Thoracic aorta (tissue), 2 donors: ENCODE measurements at regions not wholly inside any gene's neighbourhood (a gene's known extent, or its start where the extent isn't known, plus 50 kb on each side); places are given as distances from the start of the nearest gene placed in this dataset.
"Not testable (repeated sequence)": the region's sequence is repeated elsewhere in the genome, so short reads cannot be mapped to it uniquely, and the experiment has no call there.

Experiments
- ATAC-seq: fragments of 150-250 bp; one replicate; pipeline ENCODE4 v1.8.0; 2017; ENCODE audit warnings: low read depth; ENCODE audit not compliant: insufficient number of reproducible peaks, low FRiP score
- DNase-seq: peaks from one replicate; pipeline ENCODE4 v3.0.0-alpha.2; 2020; ENCODE audit warnings: low spot score
- H3K27ac ChIP-seq, 2 donors: fragments of 200-600 bp; sonication (generic); 1 replicate in 1 of 2; 2 replicates in 1 of 2; pipeline ENCODE4 v1.5.1; 2016; ENCODE audit warnings: mild to moderate bottlenecking in 2 of 2, moderate library complexity in 2 of 2
- H3K27me3 ChIP-seq: fragments of 200-600 bp; sonication (generic); replicated peaks from 2 replicates; pipeline ENCODE4 v1.6.0; 2016; ENCODE audit warnings: mild to moderate bottlenecking; ENCODE audit not compliant: insufficient read depth
- H3K36me3 ChIP-seq: fragments of 200-600 bp; sonication (generic); one replicate; pipeline ENCODE4 v1.5.1; 2016
- H3K4me1 ChIP-seq, 2 donors: fragments of 200-600 bp; sonication (generic); 1 replicate in 1 of 2; 2 replicates in 1 of 2; pipeline versions ENCODE4 v1.5.1 to v1.6.0; 2016; ENCODE audit warnings: low read depth in 2 of 2, mild to moderate bottlenecking in 1 of 2; ENCODE audit not compliant: control insufficient read depth in 1 of 2
- H3K4me3 ChIP-seq: fragments of 200-600 bp; sonication (generic); 2 replicates; pipeline ENCODE4 v1.5.1; 2016; ENCODE audit warnings: mild to moderate bottlenecking
- H3K9me3 ChIP-seq: fragments of 200-600 bp; sonication (generic); 2 replicates; pipeline ENCODE4 v1.5.1; 2016
- TF ChIP-seq, protein P1 (sequence below): fragments of 200-600 bp; sonication (generic); IDR thresholded peaks from one replicate; pipeline ENCODE4 v1.5.1; 2019; ENCODE audit warnings: antibody characterized with exemption

- Histone ChIP-seq H3K36me3 (no peaks in the 10 kb centered on the region), H3K27me3 (no peaks in the 10 kb centered on the region), H3K27ac (no peak overlapping the region), H3K9me3 (no peaks in the 10 kb centered on the region), H3K4me1 (no peaks in the 10 kb centered on the region), H3K4me3 (no peak overlapping the region)
- ATAC-seq (no peak), DNase-seq (no peak)
- TF ChIP-seq, protein P1, sequence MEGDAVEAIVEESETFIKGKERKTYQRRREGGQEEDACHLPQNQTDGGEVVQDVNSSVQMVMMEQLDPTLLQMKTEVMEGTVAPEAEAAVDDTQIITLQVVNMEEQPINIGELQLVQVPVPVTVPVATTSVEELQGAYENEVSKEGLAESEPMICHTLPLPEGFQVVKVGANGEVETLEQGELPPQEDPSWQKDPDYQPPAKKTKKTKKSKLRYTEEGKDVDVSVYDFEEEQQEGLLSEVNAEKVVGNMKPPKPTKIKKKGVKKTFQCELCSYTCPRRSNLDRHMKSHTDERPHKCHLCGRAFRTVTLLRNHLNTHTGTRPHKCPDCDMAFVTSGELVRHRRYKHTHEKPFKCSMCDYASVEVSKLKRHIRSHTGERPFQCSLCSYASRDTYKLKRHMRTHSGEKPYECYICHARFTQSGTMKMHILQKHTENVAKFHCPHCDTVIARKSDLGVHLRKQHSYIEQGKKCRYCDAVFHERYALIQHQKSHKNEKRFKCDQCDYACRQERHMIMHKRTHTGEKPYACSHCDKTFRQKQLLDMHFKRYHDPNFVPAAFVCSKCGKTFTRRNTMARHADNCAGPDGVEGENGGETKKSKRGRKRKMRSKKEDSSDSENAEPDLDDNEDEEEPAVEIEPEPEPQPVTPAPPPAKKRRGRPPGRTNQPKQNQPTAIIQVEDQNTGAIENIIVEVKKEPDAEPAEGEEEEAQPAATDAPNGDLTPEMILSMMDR = no peak
These were observed 80.3 kb upstream of the FLT1 start for GRCh38 chr13:28575200-28575599.

DNA sequence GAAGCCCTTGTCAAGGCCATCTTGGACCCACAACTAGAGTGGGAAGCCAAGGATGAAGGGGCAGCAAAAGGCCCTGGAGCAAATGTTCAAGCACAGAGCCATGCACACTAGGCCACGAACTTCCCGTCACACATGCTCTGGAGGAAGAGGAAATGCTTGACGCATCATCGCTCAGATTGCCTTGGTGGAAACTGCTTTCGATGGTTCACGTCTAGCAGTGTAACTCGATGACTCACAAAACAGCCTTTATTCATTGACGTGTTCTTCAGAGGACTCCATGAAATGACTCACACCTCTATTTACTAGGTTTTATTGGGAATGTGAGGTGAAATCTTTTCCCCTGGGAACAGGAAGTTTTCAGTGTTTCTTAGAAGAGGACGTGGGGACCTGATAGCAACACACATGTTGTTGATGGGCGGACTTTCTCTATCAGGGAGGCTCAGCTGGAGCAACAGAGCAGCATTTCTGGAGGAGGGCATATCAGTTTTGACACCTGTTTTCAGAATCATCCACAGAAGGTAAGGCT lies 79.8 kb upstream of the FLT1 start:
- no peak for ATAC-seq
- H3K4me1 ChIP-seq = no peaks in the 10 kb centered on the region
- no peaks in the 10 kb centered on the region for H3K27me3 ChIP-seq
- H3K4me3 ChIP-seq = no peak overlapping the region
- H3K27ac ChIP-seq = no peak overlapping the region
- DNase-seq = no peak
- no peaks in the 10 kb centered on the region for H3K36me3 ChIP-seq
- TF ChIP-seq, protein P1 = no peak
- H3K9me3 ChIP-seq = no peaks in the 10 kb centered on the region

DNA sequence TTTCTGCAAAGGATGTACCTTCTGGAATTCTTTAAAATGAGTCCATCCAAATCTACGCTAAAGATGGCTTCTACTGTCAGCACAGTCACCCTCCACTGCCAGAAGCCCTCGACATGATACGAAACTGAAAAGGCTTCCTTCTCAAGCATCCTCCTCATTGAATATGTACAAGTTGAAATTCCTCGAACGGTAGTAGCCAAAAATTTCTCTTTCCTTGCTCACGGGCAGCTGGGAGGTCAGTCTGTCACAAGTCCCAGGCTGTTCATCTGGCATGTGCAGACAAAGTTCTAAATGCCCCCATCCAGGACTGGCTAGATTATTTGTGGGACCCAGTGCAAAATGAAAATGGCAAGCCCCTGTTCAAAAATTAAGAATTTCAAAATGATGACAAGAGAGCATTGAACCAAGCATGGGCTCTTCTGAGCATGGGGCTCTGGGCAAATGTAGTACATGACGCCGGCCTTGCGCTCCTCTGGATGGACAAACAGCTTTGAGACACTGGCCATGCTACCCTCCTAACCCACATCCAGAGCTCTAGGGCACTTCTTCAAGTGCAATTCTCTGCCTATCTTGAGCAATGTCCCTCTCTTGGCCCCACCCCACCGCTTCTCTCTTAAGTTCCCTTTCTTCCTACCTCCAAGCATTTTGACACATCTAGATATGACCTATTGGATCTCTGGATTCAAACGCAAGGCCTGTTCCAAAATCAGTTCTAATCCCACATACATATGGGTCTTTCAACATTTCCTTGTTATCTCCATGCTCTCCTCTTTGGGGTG lies 78.9 kb upstream of the FLT1 start:
- Histone ChIP-seq H3K4me1 (no peaks in the 10 kb centered on the region), H3K27ac (no peak overlapping the region), H3K27me3 (no peaks in the 10 kb centered on the region), H3K4me3 (no peak overlapping the region), H3K9me3 (no peaks in the 10 kb centered on the region), H3K36me3 (no peaks in the 10 kb centered on the region)
- DNase-seq (no peak), ATAC-seq (no peak)
- TF ChIP-seq, protein P1 = no peak

DNA sequence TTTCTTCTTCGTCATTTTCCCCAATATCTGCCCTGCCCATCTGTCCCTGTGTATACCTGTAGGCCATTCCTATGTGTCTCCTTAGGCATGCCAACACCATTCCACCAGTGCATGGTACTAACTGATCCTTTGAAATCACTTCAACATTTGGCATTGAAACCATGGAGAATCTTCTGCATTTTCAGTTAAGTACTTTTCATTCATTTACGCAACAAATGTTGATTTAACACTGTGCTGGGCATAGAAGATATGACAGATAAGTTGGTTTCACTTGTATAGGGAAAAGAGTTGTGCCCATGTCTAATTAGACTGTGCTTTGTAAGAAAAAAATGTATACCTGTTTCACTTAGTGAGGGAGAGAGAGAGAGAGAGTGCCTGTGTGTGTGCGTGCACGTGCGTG lies 77.9 kb upstream of the FLT1 start:
- H3K27ac ChIP-seq = no peak overlapping the region
- H3K36me3 ChIP-seq = no peaks in the 10 kb centered on the region
- no peaks in the 10 kb centered on the region for H3K27me3 ChIP-seq
- no peak for DNase-seq
- H3K9me3 ChIP-seq = no peaks in the 10 kb centered on the region
- no peak overlapping the region for H3K4me3 ChIP-seq
- TF ChIP-seq, protein P1 = no peak
- no peaks in the 10 kb centered on the region for H3K4me1 ChIP-seq
- ATAC-seq = no peak

DNA sequence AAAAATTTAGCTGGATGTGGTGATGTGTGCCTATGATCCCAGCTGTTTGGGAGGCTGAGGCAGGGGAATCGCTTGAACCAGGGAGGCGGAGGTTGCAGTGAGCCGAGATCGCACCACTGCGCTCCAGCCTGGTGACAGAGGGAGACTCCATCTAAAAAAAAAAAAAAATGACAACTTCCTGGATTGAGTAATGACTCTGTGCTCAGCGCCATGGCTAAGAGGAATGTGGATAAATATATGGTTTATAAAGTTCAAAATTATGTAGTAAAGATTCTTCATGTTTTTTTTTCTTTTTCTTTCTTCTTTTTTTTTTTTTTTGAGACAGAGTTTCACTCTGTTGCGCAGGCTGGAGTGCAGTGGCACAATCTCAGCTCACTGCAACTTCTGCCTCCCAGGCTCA lies 75.4 kb upstream of the FLT1 start:
- not testable (repeated sequence) for H3K27me3 ChIP-seq, H3K27ac ChIP-seq, H3K4me3 ChIP-seq, DNase-seq, H3K4me1 ChIP-seq, H3K9me3 ChIP-seq, ATAC-seq, H3K36me3 ChIP-seq
